ENCODE measurements at regions not wholly inside any gene's neighbourhood (a gene's known extent, or its start where the extent isn't known, plus 50 kb on each side); places are given as distances from the start of the nearest gene placed in this dataset.

- TF ChIP-seq CTCF (conservative IDR thresholded peaks at IDR 0.05), result no peak
- H3K27ac Mint-ChIP-seq (ENCODE audit: unreplicated experiment), result no peak overlapping the region
- DNase-seq (ENCODE audit: low read depth, low spot score), result no peak
Observed at GRCh38 chr21:27407271-27407670, 440.4 kb upstream of the ADAMTS5 start.

GRCh38 chr21:27406300-27407009, 439.6 kb upstream of the ADAMTS5 start:
- no peak for DNase-seq (ENCODE audit: low read depth, low spot score)
- Mint-ChIP-seq H3K27ac (ENCODE audit: unreplicated experiment) (no peak overlapping the region), H3K4me3 (no peak overlapping the region), H3K36me3 (ENCODE audit: low read depth) (no peaks in the 10 kb centered on the region), H3K9me3 (no peaks in the 10 kb centered on the region), H3K27me3 (ENCODE audit: low read depth) (no peaks in the 10 kb centered on the region), H3K4me1 (no peaks in the 10 kb centered on the region)
- TF ChIP-seq CTCF (conservative IDR thresholded peaks at IDR 0.05), result no peak

More at GRCh38 chr21:27407271-27407670, 440.4 kb upstream of the ADAMTS5 start:
- H3K9me3 Mint-ChIP-seq, result no peaks in the 10 kb centered on the region
- H3K4me1 Mint-ChIP-seq, result no peaks in the 10 kb centered on the region
- H3K36me3 Mint-ChIP-seq (ENCODE audit: low read depth), result no peaks in the 10 kb centered on the region
- H3K27me3 Mint-ChIP-seq (ENCODE audit: low read depth), result no peaks in the 10 kb centered on the region
- no peak overlapping the region for H3K4me3 Mint-ChIP-seq

GRCh38 chr21:27403011-27403410, 436.1 kb upstream of the ADAMTS5 start:
- Mint-ChIP-seq H3K36me3 (ENCODE audit: low read depth) (no peaks in the 10 kb centered on the region), H3K9me3 (no peaks in the 10 kb centered on the region), H3K4me3 (no peak overlapping the region), H3K27me3 (ENCODE audit: low read depth) (no peaks in the 10 kb centered on the region), H3K27ac (ENCODE audit: unreplicated experiment) (no peak overlapping the region), H3K4me1 (no peaks in the 10 kb centered on the region)
- no peak for DNase-seq (ENCODE audit: low read depth, low spot score)
- TF ChIP-seq CTCF (conservative IDR thresholded peaks at IDR 0.05), result no peak

- DNase-seq (ENCODE audit: low read depth, low spot score), result no peak
- Mint-ChIP-seq H3K27me3 (ENCODE audit: low read depth) (no peaks in the 10 kb centered on the region), H3K36me3 (ENCODE audit: low read depth) (no peaks in the 10 kb centered on the region), H3K27ac (ENCODE audit: unreplicated experiment) (no peak overlapping the region), H3K9me3 (no peaks in the 10 kb centered on the region), H3K4me3 (no peak overlapping the region), H3K4me1 (no peaks in the 10 kb centered on the region)
- TF ChIP-seq CTCF (conservative IDR thresholded peaks at IDR 0.05), result no peak
Observed at GRCh38 chr21:27400045-27400444, 433.2 kb upstream of the ADAMTS5 start.

GRCh38 chr21:27397578-27397977, 430.7 kb upstream of the ADAMTS5 start:
- no peaks in the 10 kb centered on the region for H3K36me3 Mint-ChIP-seq (ENCODE audit: low read depth)
- TF ChIP-seq CTCF (conservative IDR thresholded peaks at IDR 0.05), result no peak
- no peak overlapping the region for H3K27ac Mint-ChIP-seq (ENCODE audit: unreplicated experiment)
- no peak for DNase-seq (ENCODE audit: low read depth, low spot score)
- no peaks in the 10 kb centered on the region for H3K4me1 Mint-ChIP-seq
- H3K9me3 Mint-ChIP-seq, result no peaks in the 10 kb centered on the region
- H3K4me3 Mint-ChIP-seq, result no peak overlapping the region
- no peaks in the 10 kb centered on the region for H3K27me3 Mint-ChIP-seq (ENCODE audit: low read depth)

Data from neural crest cell (in vitro differentiated cells).